LNCAP (cell line): ENCODE measurements at regions not wholly inside any gene's neighbourhood (a gene's known extent, or its start where the extent isn't known, plus 50 kb on each side); places are given as distances from the start of the nearest gene placed in this dataset.

Experiments
- TF ChIP-seq, protein P1 (sequence below): fragments of 450-650 bp; IDR thresholded peaks from 2 replicates; pipeline ENCODE4 v1.5.1; 2017; ENCODE audit warnings: mild to moderate bottlenecking

DNA sequence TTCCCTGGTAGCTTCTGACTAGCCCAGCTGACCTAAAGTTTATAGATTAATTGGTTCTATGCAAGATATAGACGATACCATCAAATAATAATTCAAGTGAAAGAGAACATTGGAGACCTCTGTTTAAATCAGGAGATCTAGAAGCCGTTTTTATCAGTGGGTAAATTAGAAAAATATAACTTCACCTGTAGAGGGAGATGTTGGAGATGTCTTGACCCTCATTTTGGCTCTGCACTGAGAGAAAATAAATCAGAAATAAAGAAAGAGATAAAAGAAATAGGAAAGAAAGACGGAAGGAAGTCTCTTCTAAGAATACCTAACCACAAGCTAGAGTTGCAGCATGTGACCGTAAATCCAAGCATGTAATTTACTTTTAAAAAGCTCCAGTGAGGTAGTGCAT lies 684.5 kb downstream of the C12orf50 start:
- TF ChIP-seq, protein P1, sequence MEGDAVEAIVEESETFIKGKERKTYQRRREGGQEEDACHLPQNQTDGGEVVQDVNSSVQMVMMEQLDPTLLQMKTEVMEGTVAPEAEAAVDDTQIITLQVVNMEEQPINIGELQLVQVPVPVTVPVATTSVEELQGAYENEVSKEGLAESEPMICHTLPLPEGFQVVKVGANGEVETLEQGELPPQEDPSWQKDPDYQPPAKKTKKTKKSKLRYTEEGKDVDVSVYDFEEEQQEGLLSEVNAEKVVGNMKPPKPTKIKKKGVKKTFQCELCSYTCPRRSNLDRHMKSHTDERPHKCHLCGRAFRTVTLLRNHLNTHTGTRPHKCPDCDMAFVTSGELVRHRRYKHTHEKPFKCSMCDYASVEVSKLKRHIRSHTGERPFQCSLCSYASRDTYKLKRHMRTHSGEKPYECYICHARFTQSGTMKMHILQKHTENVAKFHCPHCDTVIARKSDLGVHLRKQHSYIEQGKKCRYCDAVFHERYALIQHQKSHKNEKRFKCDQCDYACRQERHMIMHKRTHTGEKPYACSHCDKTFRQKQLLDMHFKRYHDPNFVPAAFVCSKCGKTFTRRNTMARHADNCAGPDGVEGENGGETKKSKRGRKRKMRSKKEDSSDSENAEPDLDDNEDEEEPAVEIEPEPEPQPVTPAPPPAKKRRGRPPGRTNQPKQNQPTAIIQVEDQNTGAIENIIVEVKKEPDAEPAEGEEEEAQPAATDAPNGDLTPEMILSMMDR, result peak; percentile 53

DNA sequence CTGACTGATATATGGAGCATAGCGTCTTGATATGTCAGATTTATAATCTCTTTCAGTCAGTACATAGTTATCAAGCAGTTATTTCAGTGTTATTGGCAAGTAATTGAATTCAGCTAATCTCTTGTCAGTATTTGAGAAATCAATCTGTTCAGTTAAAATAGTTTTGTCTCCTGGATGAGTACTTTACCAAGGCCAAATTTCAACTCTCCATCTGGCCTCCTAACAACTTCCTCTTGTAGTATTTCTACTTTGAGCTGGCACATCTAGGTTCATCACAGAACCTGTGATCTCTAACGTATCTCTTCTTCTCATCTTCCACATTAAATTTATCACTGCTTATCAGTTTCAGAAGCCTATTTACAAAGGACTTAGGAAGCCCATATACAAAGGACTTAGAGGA lies 690.5 kb downstream of the C12orf50 start:
- TF ChIP-seq, protein P1, result no peak

DNA sequence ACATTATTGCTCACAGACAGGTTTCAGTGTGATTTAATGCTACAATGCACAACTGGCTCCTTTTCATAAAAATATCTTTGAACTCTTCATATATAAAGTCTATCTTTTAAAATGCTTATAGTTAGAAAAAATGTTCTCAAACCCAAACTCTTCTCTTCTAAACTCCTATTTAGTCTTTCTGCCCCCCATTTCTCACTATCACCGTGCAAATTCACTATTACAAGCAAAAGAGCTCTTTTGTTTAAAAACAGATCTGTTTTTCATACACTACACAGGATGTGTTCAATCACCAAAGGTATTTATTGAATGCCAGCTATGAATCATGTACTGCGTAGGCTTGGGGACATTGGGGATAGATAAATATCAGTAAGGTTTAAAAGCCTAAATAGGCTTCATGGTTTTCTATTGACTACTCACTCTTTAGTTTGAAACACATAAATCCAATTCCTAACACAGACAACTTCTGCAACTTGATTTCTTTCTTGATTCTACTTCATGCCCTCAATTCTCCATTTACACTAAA lies 692.3 kb downstream of the C12orf50 start:
- TF ChIP-seq, protein P1, result no peak

DNA sequence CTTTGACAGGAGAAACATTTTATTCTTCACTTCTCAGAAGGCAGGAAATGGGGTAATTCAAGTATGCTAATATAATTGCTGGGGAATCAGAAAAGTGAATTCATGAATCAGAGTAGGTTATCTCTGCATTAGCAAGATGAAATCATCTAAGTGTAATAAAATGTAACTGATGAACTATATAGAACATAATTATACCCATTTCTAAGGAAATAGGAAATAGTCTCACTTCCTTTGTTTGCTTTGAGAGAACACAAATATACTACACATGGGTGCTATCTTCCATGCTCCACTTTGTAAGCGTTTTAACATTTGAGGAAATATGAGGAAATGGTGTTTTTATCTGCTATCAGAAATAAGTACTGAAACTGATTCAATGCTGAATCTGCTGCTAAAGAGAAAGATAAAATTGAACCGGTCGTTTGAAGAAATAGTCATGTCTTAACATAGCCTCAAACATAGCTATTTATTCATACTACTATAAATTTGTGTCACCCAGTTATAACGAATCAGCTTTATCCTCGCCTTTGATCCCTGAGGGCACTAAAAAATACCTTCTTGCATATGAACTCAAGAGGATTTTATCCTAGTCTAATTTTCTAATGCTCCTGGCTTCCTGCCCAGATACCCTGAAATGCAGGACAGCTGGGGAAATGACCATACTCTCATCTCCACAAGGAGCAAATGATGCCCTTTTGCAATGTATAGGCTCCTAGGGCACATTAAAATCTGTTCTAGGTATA lies 696.0 kb downstream of the C12orf50 start:
- TF ChIP-seq, protein P1, result no peak

DNA sequence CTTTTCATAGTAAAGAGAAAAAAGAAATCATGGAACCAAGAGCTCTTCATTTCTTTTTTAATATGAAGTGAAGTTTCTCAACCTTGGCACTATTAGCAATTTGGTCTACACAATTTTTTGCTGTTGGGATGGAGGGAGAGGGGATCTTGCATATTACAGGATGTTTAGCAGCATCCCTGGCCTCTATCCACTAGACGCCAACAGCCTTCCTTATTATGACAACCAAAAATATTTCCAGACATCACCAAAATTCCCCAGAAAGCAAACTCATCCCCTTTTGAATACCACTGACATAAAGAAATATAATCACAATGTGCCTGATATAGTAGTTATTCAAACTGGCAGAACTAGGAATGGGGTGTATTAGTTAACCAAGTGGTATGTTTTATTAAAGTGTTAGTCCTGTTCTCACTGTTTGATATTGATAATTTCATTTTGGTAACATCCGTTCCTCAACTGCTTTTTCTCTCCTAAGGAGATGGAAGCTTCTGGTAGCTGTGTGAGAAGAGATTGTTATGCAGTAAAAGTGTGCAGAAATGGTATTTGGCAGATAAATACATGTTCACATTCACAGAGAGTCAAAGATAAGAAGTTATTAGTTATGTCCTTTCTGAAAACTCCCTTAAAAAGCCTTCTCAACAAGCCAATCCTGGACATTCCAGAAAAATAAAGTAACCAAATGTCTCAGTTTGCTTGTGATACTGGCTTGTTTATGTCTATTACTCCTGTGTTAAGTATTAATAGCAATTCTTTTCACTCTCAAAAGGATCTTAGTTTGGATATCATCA lies 699.9 kb downstream of the C12orf50 start:
- TF ChIP-seq, protein P1, result no peak

DNA sequence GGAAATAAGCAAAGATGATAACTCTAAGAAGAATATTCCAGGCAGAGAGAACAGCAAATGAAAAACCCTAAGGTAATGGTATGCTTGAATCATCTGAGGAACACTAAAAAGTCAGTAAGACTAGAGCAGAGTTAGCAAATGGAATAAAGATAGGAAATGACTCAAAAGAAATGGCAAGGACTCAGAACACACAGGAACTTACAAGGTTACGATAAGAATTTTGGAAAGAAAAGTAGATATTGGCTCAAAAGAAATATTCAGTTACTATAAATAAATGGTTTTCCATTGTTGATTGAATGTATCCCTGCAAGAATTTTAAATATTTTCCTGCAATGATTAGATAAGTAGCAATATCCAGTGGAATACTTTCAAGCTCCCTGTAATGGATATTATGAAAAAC lies 705.8 kb downstream of the C12orf50 start:
- TF ChIP-seq, protein P1, result no peak

DNA sequence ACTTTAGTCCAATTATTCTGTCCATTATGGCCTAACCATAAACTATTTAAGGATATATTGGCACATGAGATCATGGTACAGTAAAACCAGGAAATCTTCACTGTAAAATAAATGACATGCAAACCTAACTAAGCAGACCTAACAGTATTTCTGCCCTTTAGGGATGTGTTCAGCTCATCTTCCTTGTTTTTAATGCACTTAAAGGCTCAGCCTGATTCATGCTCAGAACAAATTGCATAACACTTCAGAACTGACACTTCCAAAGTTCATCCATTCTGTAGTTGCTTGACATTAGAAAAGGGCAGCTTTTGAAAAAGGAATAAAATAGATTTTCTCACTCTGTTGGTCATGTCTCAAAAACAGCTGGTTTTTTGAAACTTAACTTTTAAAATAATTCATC lies 708.5 kb downstream of the C12orf50 start:
- TF ChIP-seq, protein P1, result no peak
